Endothelial cell of umbilical vein (primary cell): ENCODE measurements at regions not wholly inside any gene's neighbourhood (a gene's known extent, or its start where the extent isn't known, plus 50 kb on each side); places are given as distances from the start of the nearest gene placed in this dataset.

Experiments
- BruUV-seq: library from RNA; stranded (reverse); fragments of 400-500 nt; replicated peaks from 2 replicates; lab custom pipeline; 2021; lab: Mats Ljungman, UMichigan
- CTCF ChIA-PET: fragments of 300-600, 350-600 bp; sonication (Branson Sonifier 250); formaldehyde crosslinking; loops from one replicate; lab custom pipeline; 2021; ENCODE audit warnings: antibody characterized with exemption, inconsistent platforms; lab: Charles Lee
- POLR2A ChIA-PET: fragments of 300-600, 350-600 bp; sonication (Branson Sonifier 250); formaldehyde crosslinking; loops from one replicate; lab custom pipeline; 2021; ENCODE audit warnings: antibody characterized with exemption, inconsistent platforms; lab: Charles Lee
- DNase-seq: peaks from one replicate; pipeline ENCODE4 v3.0.0-alpha.2; 2011; ENCODE audit warnings: low read depth, low spot score
- FAIRE-seq: peaks from 2 replicates; lab custom pipeline; 2011; peaks lifted over from hg19 to GRCh38; lab: Jason Lieb, UNC
- H2AFZ ChIP-seq: 2 replicates; pipeline ENCODE4 v1.6.0; 2012; ENCODE audit warnings: low read depth, low read length, control low read depth, inconsistent platforms
- H3K27ac ChIP-seq: 2 replicates; pipeline ENCODE4 v1.5.1; 2011; ENCODE audit warnings: low read depth, mild to moderate bottlenecking, control low read depth, low read length, moderate library complexity; ENCODE audit not compliant: insufficient read depth
- H3K27me3 ChIP-seq, 2 experiments: 2 replicates each; pipeline versions ENCODE4 v1.6.0 to v1.6.1; 2011; ENCODE audit warnings: low read length in 2 of 2, mixed read lengths in 1 of 2; ENCODE audit not compliant: control insufficient read depth in 2 of 2, insufficient read depth in 2 of 2
- H3K36me3 ChIP-seq, 2 experiments: 2 replicates in 1 of 2; 3 replicates in 1 of 2; pipeline ENCODE4 v1.5.1; 2011; ENCODE audit warnings: low read length in 2 of 2, mild to moderate bottlenecking in 1 of 2, moderate library complexity in 1 of 2; ENCODE audit not compliant: control insufficient read depth in 2 of 2, insufficient read depth in 2 of 2; ENCODE audit errors: extremely low read depth in 1 of 2
- H3K4me1 ChIP-seq: 3 replicates; pipeline ENCODE4 v1.5.1; 2011; ENCODE audit warnings: mild to moderate bottlenecking, low read length; ENCODE audit not compliant: control insufficient read depth, insufficient read depth; ENCODE audit errors: extremely low read depth
- H3K4me2 ChIP-seq: 2 replicates; pipeline ENCODE4 v1.6.1; 2011; ENCODE audit warnings: low read length, control low read depth, mixed read lengths; ENCODE audit not compliant: insufficient read depth
- H3K4me3 ChIP-seq, 3 experiments: fragments of 200-600 bp in 1 of 3; sonication (generic), shearing (Covaris generic) in 1 of 3; replicated peaks in 1 of 3; 2 replicates each; pipeline ENCODE4 v1.5.1; 2011 to 2016; ENCODE audit warnings: control low read depth in 3 of 3, low read length in 3 of 3, mild to moderate bottlenecking in 2 of 3, inconsistent platforms in 1 of 3, low read depth in 1 of 3, moderate library complexity in 1 of 3; ENCODE audit not compliant: insufficient read depth in 1 of 3
- H3K79me2 ChIP-seq: 2 replicates; pipeline ENCODE4 v1.6.0; 2012; ENCODE audit warnings: low read length, inconsistent platforms; ENCODE audit not compliant: control insufficient read depth, insufficient read depth
- H3K9ac ChIP-seq: replicated peaks from 2 replicates; pipeline ENCODE3; 2011; ENCODE audit warnings: low read length, control low read depth; ENCODE audit not compliant: insufficient read depth; ENCODE audit errors: extremely low read depth
- H3K9me1 ChIP-seq: replicated peaks from 3 replicates; pipeline ENCODE4 v1.6.0; 2011; ENCODE audit warnings: mild to moderate bottlenecking, low read length; ENCODE audit not compliant: control insufficient read depth, insufficient read depth; ENCODE audit errors: extremely low read depth
- H3K9me3 ChIP-seq: replicated peaks from 2 replicates; pipeline ENCODE4 v1.5.1; 2012; ENCODE audit warnings: low read length, inconsistent platforms; ENCODE audit not compliant: control insufficient read depth, insufficient read depth
- H4K20me1 ChIP-seq: replicated peaks from 2 replicates; pipeline ENCODE3; 2011; ENCODE audit warnings: mild to moderate bottlenecking, low read length; ENCODE audit not compliant: control insufficient read depth, insufficient read depth; ENCODE audit errors: extremely low read depth
- EZH2 ChIP-seq: IDR thresholded peaks from 2 replicates; pipeline ENCODE4 v1.6.1; 2012; ENCODE audit warnings: borderline replicate concordance, low read depth, mild to moderate bottlenecking, moderate library complexity, low read length, inconsistent platforms; ENCODE audit not compliant: severe bottlenecking
- FOS ChIP-seq: IDR thresholded peaks from 2 replicates; pipeline ENCODE4 v1.6.1; 2011; ENCODE audit warnings: mild to moderate bottlenecking, low read length, moderate library complexity, borderline replicate concordance; ENCODE audit not compliant: insufficient read depth
- JUN ChIP-seq: IDR thresholded peaks from 2 replicates; pipeline ENCODE4 v1.6.1; 2011; ENCODE audit warnings: borderline replicate concordance, low read depth; ENCODE audit not compliant: insufficient read length, insufficient read depth
- MAX ChIP-seq: IDR thresholded peaks from 2 replicates; pipeline ENCODE4 v1.6.1; 2011; ENCODE audit not compliant: insufficient read depth, insufficient read length
- MYC ChIP-seq: IDR thresholded peaks from one replicate; pipeline ENCODE4 v1.6.1; 2011; ENCODE audit warnings: mild to moderate bottlenecking, low read depth, low read length
- POLR2A ChIP-seq: IDR thresholded peaks from 2 replicates; pipeline ENCODE4 v1.6.1; 2012; ENCODE audit warnings: low read depth, mild to moderate bottlenecking, control low read depth, low read length
- POLR2AphosphoS5 ChIP-seq: IDR thresholded peaks from 2 replicates; pipeline ENCODE4 v1.6.1; 2012; ENCODE audit warnings: low read depth, mild to moderate bottlenecking, control low read depth, low read length, moderate library complexity; ENCODE audit not compliant: insufficient read depth
- dilution Hi-C: fragments of 300-500 bp; cut with MboI; formaldehyde crosslinking; loops from one replicate; pipeline ENCODE4 v1.15.0; 2019; ENCODE audit warnings: low sequenced_read_pairs; ENCODE audit not compliant: extremely low pct_ligation_motif_present
- intact Hi-C: fragments of 100-400 bp; cut with micrococcal nuclease; formaldehyde crosslinking; loops from one replicate; pipeline ENCODE4 v1.10.0; 2022
- TF ChIP-seq, protein P1 (sequence below), 2 donors: IDR thresholded peaks; 1 replicate in 1 of 2; 2 replicates in 1 of 2; pipeline ENCODE4 v1.5.1; 2011; ENCODE audit warnings: low read length in 2 of 2, mild to moderate bottlenecking in 2 of 2, moderate library complexity in 2 of 2, control low read depth in 1 of 2, inconsistent platforms in 1 of 2, low read depth in 1 of 2; ENCODE audit not compliant: insufficient read depth in 1 of 2; ENCODE audit errors: extremely low read depth in 1 of 2

DNA sequence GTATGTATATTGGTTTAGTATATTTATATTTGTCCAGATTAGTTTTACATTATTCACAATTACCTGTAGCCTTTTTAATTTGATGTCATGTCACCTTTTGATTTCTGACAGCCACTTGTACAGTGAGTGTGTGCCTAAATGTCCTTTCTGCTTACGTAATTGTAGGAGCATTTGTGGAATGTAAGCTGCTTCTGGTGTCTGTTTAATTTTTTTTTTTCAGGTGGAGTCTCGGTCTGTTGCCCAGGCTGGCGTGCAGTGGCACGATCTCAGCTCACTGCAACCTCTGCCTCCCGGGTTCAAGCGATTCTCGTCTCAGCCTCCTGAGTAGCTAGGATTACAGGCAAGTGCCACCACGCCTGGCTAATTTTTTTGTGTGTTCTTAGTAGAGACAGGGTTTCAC, 91.2 kb upstream of the XAGE2 start:
- Histone ChIP-seq H3K9me1 (no peaks in the 10 kb centered on the region), H3K4me3 (no peak overlapping the region), H3K27me3 (no peaks in the 10 kb centered on the region), H3K4me2 (no peak overlapping the region), H3K36me3 (no peaks in the 10 kb centered on the region), H4K20me1 (no peaks in the 10 kb centered on the region), H3K79me2 (no peaks in the 10 kb centered on the region), H3K27ac (no peak overlapping the region), H3K9me3 (no peaks in the 10 kb centered on the region), H2AFZ (no peak overlapping the region), H3K4me1 (no peaks in the 10 kb centered on the region), H3K9ac (no peak overlapping the region)
- ChIA-PET CTCF (no interaction called here), POLR2A (no interaction called here)
- FAIRE-seq: no peak
- DNase-seq: no peak
- intact Hi-C loops (no loop called here), dilution Hi-C loops (no loop called here)
- TF ChIP-seq, protein P1, sequence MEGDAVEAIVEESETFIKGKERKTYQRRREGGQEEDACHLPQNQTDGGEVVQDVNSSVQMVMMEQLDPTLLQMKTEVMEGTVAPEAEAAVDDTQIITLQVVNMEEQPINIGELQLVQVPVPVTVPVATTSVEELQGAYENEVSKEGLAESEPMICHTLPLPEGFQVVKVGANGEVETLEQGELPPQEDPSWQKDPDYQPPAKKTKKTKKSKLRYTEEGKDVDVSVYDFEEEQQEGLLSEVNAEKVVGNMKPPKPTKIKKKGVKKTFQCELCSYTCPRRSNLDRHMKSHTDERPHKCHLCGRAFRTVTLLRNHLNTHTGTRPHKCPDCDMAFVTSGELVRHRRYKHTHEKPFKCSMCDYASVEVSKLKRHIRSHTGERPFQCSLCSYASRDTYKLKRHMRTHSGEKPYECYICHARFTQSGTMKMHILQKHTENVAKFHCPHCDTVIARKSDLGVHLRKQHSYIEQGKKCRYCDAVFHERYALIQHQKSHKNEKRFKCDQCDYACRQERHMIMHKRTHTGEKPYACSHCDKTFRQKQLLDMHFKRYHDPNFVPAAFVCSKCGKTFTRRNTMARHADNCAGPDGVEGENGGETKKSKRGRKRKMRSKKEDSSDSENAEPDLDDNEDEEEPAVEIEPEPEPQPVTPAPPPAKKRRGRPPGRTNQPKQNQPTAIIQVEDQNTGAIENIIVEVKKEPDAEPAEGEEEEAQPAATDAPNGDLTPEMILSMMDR (IDR thresholded peaks at IDR 0.05; ENCODE audit: extremely low read depth in 1 of 2, insufficient read depth in 1 of 2, low read depth in 1 of 2, low read length in 2 of 2): no peak
- TF ChIP-seq MAX (no peak), EZH2 (no peak)
- no TSS peak for BruUV-seq

- POLR2A ChIA-PET: no interaction called here
- H3K27me3 ChIP-seq: no peaks in the 10 kb centered on the region
- DNase-seq: no peak
- intact Hi-C loops: no loop called here
- CTCF ChIA-PET: no interaction called here
- H3K36me3 ChIP-seq: no peaks in the 10 kb centered on the region
- dilution Hi-C loops: no loop called here
- no peaks in the 10 kb centered on the region for H3K79me2 ChIP-seq
- TF ChIP-seq POLR2A (no peak), MYC (no peak), EZH2 (no peak), POLR2AphosphoS5 (no peak), FOS (no peak), JUN (no peak), MAX (no peak)
- TF ChIP-seq, protein P1 (IDR thresholded peaks at IDR 0.05; ENCODE audit: extremely low read depth in 1 of 2, insufficient read depth in 1 of 2, low read depth in 1 of 2, low read length in 2 of 2): no peak
- H3K4me3 ChIP-seq: no peak overlapping the region
- BruUV-seq: no TSS peak
- H4K20me1 ChIP-seq: no peaks in the 10 kb centered on the region
- no peak overlapping the region for H2AFZ ChIP-seq
- H3K4me2 ChIP-seq: no peak overlapping the region
- no peak for FAIRE-seq
- no peaks in the 10 kb centered on the region for H3K9me1 ChIP-seq
- no peaks in the 10 kb centered on the region for H3K9me3 ChIP-seq
- H3K4me1 ChIP-seq: no peaks in the 10 kb centered on the region
- H3K27ac ChIP-seq: no peak overlapping the region
- no peak overlapping the region for H3K9ac ChIP-seq
Observed at GRCh38 chrX:52280812-52281211, 88.0 kb upstream of the XAGE2 start.
